ENCODE measurements at regions not wholly inside any gene's neighbourhood (a gene's known extent, or its start where the extent isn't known, plus 50 kb on each side); places are given as distances from the start of the nearest gene placed in this dataset.

DNA sequence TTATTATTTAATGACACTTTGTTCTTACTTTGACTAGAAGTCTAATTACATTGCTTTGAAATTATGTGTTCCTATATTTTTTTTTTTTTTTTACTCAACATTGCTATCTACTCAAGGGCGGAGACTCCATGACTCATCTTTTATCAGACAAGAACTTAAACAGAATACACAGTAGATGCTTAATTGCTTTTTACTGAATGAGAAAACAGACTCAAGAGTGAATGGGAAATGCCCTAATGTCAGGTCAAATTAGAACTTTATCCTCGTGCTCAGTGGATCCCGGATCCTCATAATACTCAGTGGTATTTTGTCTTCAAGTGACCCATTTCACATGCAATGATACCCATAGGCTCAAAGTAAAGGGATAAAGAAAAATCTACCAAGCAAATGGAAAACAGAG is 954.5 kb upstream of the IGFBP7 start:
- no peaks in the 10 kb centered on the region for H3K36me3 ChIP-seq (ENCODE audit: control insufficient read depth, insufficient read depth, low read length)
- no peaks in the 10 kb centered on the region for H3K4me1 ChIP-seq (ENCODE audit: control insufficient read depth, insufficient read depth, low read length)
- no peak overlapping the region for H3K4me3 ChIP-seq (ENCODE audit: insufficient read depth, low read depth, low read length)
- 89 to 95% methylated on average over 2 to 3 of the region's 3 CpGs for WGBS, 2 experiments
- no peaks in the 10 kb centered on the region for H3K27me3 ChIP-seq (ENCODE audit: control insufficient read depth, insufficient read depth, low read length, poor library complexity, severe bottlenecking)
- no peaks in the 10 kb centered on the region for H3K9me3 ChIP-seq (ENCODE audit: control insufficient read depth, low read length)
- no peak overlapping the region for H3K27ac ChIP-seq (ENCODE audit: insufficient read depth, low read depth, low read length, poor library complexity, severe bottlenecking)

DNA sequence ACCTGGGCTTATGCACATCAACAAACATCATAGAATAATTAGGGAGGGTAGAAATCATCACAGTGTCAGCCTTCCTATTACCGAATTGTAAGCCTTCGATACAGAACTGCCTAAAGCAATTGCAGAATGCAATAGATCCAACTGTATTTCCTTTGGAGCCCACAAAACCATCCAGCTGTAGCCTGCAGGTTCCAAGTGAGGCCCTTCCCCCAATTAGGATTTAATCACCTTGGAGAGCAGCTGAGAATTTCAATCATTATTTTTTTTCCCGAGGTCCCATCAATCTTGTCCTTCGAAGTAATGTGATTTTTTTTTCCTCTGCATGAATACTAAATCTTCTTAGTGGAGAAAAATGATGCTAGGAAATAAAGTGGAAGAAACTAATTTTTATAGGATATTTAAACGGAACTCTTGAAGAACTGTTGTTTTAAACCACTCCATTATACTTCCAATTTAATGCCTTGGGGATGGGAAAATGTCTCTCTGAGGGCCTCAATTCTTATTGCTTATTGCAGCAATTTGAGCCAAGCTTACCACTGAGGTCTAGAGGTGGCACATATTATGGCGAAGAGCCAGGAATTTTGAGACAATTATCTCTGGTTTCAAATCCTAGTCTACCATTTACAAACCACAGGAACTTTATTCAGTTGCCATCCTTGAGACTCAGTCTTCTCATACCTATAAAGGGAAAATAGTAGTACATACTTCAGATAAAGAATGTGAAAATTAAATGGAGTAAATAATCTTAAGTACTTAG is 953.4 kb upstream of the IGFBP7 start:
- WGBS, 2 experiments = 94 to 95% methylated on average over 4 to 6 of the region's 6 CpGs
- H3K27ac ChIP-seq (ENCODE audit: insufficient read depth, low read depth, low read length, poor library complexity, severe bottlenecking) = no peak overlapping the region
- no peak overlapping the region for H3K4me3 ChIP-seq (ENCODE audit: insufficient read depth, low read depth, low read length)
- no peaks in the 10 kb centered on the region for H3K4me1 ChIP-seq (ENCODE audit: control insufficient read depth, insufficient read depth, low read length)
- H3K36me3 ChIP-seq (ENCODE audit: control insufficient read depth, insufficient read depth, low read length) = no peaks in the 10 kb centered on the region
- H3K9me3 ChIP-seq (ENCODE audit: control insufficient read depth, low read length) = no peaks in the 10 kb centered on the region
- H3K27me3 ChIP-seq (ENCODE audit: control insufficient read depth, insufficient read depth, low read length, poor library complexity, severe bottlenecking) = no peaks in the 10 kb centered on the region

DNA sequence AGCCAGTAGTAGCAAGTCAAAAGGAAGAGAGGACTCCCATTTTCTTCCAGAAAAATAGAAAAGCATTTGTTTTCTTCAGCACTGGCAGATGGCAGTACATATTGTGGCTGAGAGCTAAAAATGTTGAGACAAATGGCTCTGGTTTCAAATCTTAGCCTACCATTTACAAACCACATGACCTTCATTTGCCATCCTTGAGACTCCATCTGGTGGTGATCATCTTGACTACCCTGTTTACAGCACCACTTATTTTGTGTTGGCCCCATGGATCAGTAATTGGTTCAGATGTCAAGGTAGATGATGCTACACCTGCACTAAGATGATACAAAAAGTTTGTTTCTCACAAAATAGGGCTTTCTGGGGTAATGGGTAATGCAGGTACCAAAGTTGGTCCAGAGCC is 951.8 kb upstream of the IGFBP7 start:
- no peaks in the 10 kb centered on the region for H3K36me3 ChIP-seq (ENCODE audit: control insufficient read depth, insufficient read depth, low read length)
- H3K27ac ChIP-seq (ENCODE audit: insufficient read depth, low read depth, low read length, poor library complexity, severe bottlenecking) = no peak overlapping the region
- no peaks in the 10 kb centered on the region for H3K9me3 ChIP-seq (ENCODE audit: control insufficient read depth, low read length)
- no peaks in the 10 kb centered on the region for H3K4me1 ChIP-seq (ENCODE audit: control insufficient read depth, insufficient read depth, low read length)
- no peak overlapping the region for H3K4me3 ChIP-seq (ENCODE audit: insufficient read depth, low read depth, low read length)
- H3K27me3 ChIP-seq (ENCODE audit: control insufficient read depth, insufficient read depth, low read length, poor library complexity, severe bottlenecking) = no peaks in the 10 kb centered on the region

DNA sequence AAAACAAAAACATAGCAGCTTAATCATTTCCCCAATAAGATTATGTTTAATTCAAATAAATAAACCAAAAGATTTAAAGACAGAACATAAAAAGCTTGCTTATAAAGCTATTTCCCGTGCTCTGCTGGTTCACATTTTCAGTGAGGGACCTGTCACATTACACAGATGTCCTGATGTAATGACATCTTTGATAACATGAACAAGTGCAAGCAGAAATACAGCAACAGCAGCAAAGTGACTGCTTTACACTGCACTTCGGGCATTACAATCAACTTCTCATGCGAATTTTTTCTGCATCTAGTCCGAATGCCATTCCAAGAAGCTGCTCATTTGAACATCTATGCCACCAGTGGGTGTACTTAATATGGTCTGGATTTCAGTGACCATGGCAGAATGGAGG is 940.3 kb upstream of the IGFBP7 start:
- 97 to 98% methylated on average over 4 of the region's 4 CpGs for WGBS, 2 experiments
- Histone ChIP-seq H3K4me3 (ENCODE audit: insufficient read depth, low read depth, low read length) (no peak overlapping the region), H3K27me3 (ENCODE audit: control insufficient read depth, insufficient read depth, low read length, poor library complexity, severe bottlenecking) (no peaks in the 10 kb centered on the region), H3K36me3 (ENCODE audit: control insufficient read depth, insufficient read depth, low read length) (no peaks in the 10 kb centered on the region), H3K4me1 (ENCODE audit: control insufficient read depth, insufficient read depth, low read length) (no peaks in the 10 kb centered on the region), H3K9me3 (ENCODE audit: control insufficient read depth, low read length) (no peaks in the 10 kb centered on the region), H3K27ac (ENCODE audit: insufficient read depth, low read depth, low read length, poor library complexity, severe bottlenecking) (no peak overlapping the region)

- Histone ChIP-seq H3K4me3 (ENCODE audit: insufficient read depth, low read depth, low read length) (no peak overlapping the region), H3K27me3 (ENCODE audit: control insufficient read depth, insufficient read depth, low read length, poor library complexity, severe bottlenecking) (no peaks in the 10 kb centered on the region), H3K36me3 (ENCODE audit: control insufficient read depth, insufficient read depth, low read length) (no peaks in the 10 kb centered on the region), H3K27ac (ENCODE audit: insufficient read depth, low read depth, low read length, poor library complexity, severe bottlenecking) (no peak overlapping the region), H3K9me3 (ENCODE audit: control insufficient read depth, low read length) (no peaks in the 10 kb centered on the region), H3K4me1 (ENCODE audit: control insufficient read depth, insufficient read depth, low read length) (no peaks in the 10 kb centered on the region)
- 87 to 93% methylated on average over 2 of the region's 2 CpGs for WGBS, 2 experiments
Observed at GRCh38 chr4:58048491-58048890, 938.3 kb upstream of the IGFBP7 start.

GRCh38 chr4:58042176-58042575 is 932.0 kb upstream of the IGFBP7 start:
- H3K36me3 ChIP-seq (ENCODE audit: control insufficient read depth, insufficient read depth, low read length) = no peaks in the 10 kb centered on the region
- no peaks in the 10 kb centered on the region for H3K9me3 ChIP-seq (ENCODE audit: control insufficient read depth, low read length)
- no peaks in the 10 kb centered on the region for H3K27me3 ChIP-seq (ENCODE audit: control insufficient read depth, insufficient read depth, low read length, poor library complexity, severe bottlenecking)
- no peak overlapping the region for H3K4me3 ChIP-seq (ENCODE audit: insufficient read depth, low read depth, low read length)
- 89 to 100% methylated on average over 1 of the region's 1 CpG for WGBS, 2 experiments
- no peaks in the 10 kb centered on the region for H3K4me1 ChIP-seq (ENCODE audit: control insufficient read depth, insufficient read depth, low read length)
- no peak overlapping the region for H3K27ac ChIP-seq (ENCODE audit: insufficient read depth, low read depth, low read length, poor library complexity, severe bottlenecking)

DNA sequence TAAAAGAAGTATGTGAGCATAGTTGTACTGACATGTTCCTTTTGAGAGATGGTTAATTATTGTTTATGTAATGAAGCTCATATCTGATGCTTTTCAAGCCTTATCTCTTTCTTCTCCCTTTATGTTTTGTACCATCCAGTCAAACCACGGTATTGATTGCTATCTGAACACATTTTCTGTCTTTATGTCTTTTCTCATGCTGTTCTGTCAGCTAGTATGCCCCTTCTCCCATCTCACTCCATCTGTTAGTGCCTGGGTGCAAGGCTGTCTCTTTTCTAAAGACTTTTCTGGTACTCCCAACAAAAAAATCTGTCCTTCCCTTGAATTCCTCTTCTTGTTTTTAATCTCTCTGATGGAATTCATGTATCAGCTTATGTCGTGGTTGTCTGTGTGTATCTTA is 883.8 kb upstream of the IGFBP7 start:
- no peaks in the 10 kb centered on the region for H3K36me3 ChIP-seq (ENCODE audit: control insufficient read depth, insufficient read depth, low read length)
- H3K4me1 ChIP-seq (ENCODE audit: control insufficient read depth, insufficient read depth, low read length) = no peaks in the 10 kb centered on the region
- H3K27me3 ChIP-seq (ENCODE audit: control insufficient read depth, insufficient read depth, low read length, poor library complexity, severe bottlenecking) = no peaks in the 10 kb centered on the region
- no peak overlapping the region for H3K4me3 ChIP-seq (ENCODE audit: insufficient read depth, low read depth, low read length)
- no peaks in the 10 kb centered on the region for H3K9me3 ChIP-seq (ENCODE audit: control insufficient read depth, low read length)
- H3K27ac ChIP-seq (ENCODE audit: insufficient read depth, low read depth, low read length, poor library complexity, severe bottlenecking) = no peak overlapping the region
- 84 to 85% methylated on average over 1 of the region's 2 CpGs for WGBS, 2 experiments

GRCh38 chr4:57989430-57989829 is 879.2 kb upstream of the IGFBP7 start:
- no peaks in the 10 kb centered on the region for H3K9me3 ChIP-seq (ENCODE audit: control insufficient read depth, low read length)
- H3K4me3 ChIP-seq (ENCODE audit: insufficient read depth, low read depth, low read length) = no peak overlapping the region
- no peaks in the 10 kb centered on the region for H3K4me1 ChIP-seq (ENCODE audit: control insufficient read depth, insufficient read depth, low read length)
- H3K27ac ChIP-seq (ENCODE audit: insufficient read depth, low read depth, low read length, poor library complexity, severe bottlenecking) = no peak overlapping the region
- H3K36me3 ChIP-seq (ENCODE audit: control insufficient read depth, insufficient read depth, low read length) = no peaks in the 10 kb centered on the region
- WGBS, 2 experiments = 69 to 78% methylated on average over 5 to 6 of the region's 6 CpGs
- H3K27me3 ChIP-seq (ENCODE audit: control insufficient read depth, insufficient read depth, low read length, poor library complexity, severe bottlenecking) = no peaks in the 10 kb centered on the region

GRCh38 chr4:57985161-57985560 is 875.0 kb upstream of the IGFBP7 start:
- no peaks in the 10 kb centered on the region for H3K27me3 ChIP-seq (ENCODE audit: control insufficient read depth, insufficient read depth, low read length, poor library complexity, severe bottlenecking)
- no peaks in the 10 kb centered on the region for H3K36me3 ChIP-seq (ENCODE audit: control insufficient read depth, insufficient read depth, low read length)
- H3K4me3 ChIP-seq (ENCODE audit: insufficient read depth, low read depth, low read length) = no peak overlapping the region
- H3K9me3 ChIP-seq (ENCODE audit: control insufficient read depth, low read length) = no peaks in the 10 kb centered on the region
- H3K4me1 ChIP-seq (ENCODE audit: control insufficient read depth, insufficient read depth, low read length) = no peaks in the 10 kb centered on the region
- H3K27ac ChIP-seq (ENCODE audit: insufficient read depth, low read depth, low read length, poor library complexity, severe bottlenecking) = no peak overlapping the region

DNA sequence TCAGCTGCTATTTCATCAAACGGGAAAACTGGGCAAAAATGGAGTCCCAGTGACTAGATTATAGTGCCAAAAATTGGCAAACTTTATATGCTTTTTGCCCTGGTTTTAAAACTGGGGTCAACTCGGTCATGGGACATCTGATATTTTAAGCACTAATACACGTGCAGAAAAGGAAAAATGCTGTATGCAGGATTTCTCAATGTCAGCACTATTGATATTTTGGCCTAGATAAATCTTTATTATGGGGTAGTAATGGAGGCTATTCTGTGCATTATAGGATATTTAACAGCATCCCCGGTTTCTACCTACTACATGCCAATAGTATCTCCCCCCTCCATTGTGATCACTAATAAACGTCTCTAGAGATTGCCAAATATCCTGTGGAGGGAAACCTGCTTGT is 870.9 kb upstream of the IGFBP7 start:
- H3K4me1 ChIP-seq (ENCODE audit: control insufficient read depth, insufficient read depth, low read length) = no peaks in the 10 kb centered on the region
- H3K27me3 ChIP-seq (ENCODE audit: control insufficient read depth, insufficient read depth, low read length, poor library complexity, severe bottlenecking) = no peaks in the 10 kb centered on the region
- H3K9me3 ChIP-seq (ENCODE audit: control insufficient read depth, low read length) = no peaks in the 10 kb centered on the region
- H3K4me3 ChIP-seq (ENCODE audit: insufficient read depth, low read depth, low read length) = no peak overlapping the region
- no peak overlapping the region for H3K27ac ChIP-seq (ENCODE audit: insufficient read depth, low read depth, low read length, poor library complexity, severe bottlenecking)
- WGBS, 2 experiments = 91 to 92% methylated on average over 5 of the region's 5 CpGs
- H3K36me3 ChIP-seq (ENCODE audit: control insufficient read depth, insufficient read depth, low read length) = no peaks in the 10 kb centered on the region

GRCh38 chr4:57974821-57975220 is 864.6 kb upstream of the IGFBP7 start:
- no peaks in the 10 kb centered on the region for H3K4me1 ChIP-seq (ENCODE audit: control insufficient read depth, insufficient read depth, low read length)
- no peaks in the 10 kb centered on the region for H3K27me3 ChIP-seq (ENCODE audit: control insufficient read depth, insufficient read depth, low read length, poor library complexity, severe bottlenecking)
- WGBS, 2 experiments = 92% methylated on average over 4 of the region's 4 CpGs
- H3K9me3 ChIP-seq (ENCODE audit: control insufficient read depth, low read length) = no peaks in the 10 kb centered on the region
- H3K36me3 ChIP-seq (ENCODE audit: control insufficient read depth, insufficient read depth, low read length) = no peaks in the 10 kb centered on the region
- no peak overlapping the region for H3K4me3 ChIP-seq (ENCODE audit: insufficient read depth, low read depth, low read length)
- H3K27ac ChIP-seq (ENCODE audit: insufficient read depth, low read depth, low read length, poor library complexity, severe bottlenecking) = no peak overlapping the region

All from ectodermal cell (in vitro differentiated cells).